NT2/D1 (cell line): ENCODE measurements at regions not wholly inside any gene's neighbourhood (a gene's known extent, or its start where the extent isn't known, plus 50 kb on each side); places are given as distances from the start of the nearest gene placed in this dataset.

ENCODE experiments used
- SUZ12 ChIP-seq: IDR thresholded peaks from 2 replicates; pipeline ENCODE4 v1.6.1; 2011; ENCODE audit not compliant: insufficient read length, insufficient read depth; ENCODE audit errors: extremely low read depth
- YY1 ChIP-seq: IDR thresholded peaks from 2 replicates; pipeline ENCODE4 v1.6.1; 2011; ENCODE audit not compliant: insufficient read length, insufficient read depth
- ZNF274 ChIP-seq: IDR thresholded peaks from 2 replicates; pipeline ENCODE4 v1.6.1; 2011; ENCODE audit warnings: mild to moderate bottlenecking, low read depth, low read length

- TF ChIP-seq ZNF274, result no peak
- no peak for TF ChIP-seq SUZ12
- no peak for TF ChIP-seq YY1
These were observed 105.9 kb upstream of the RBBP8 start for GRCh38 chr18:22827216-22827615.
